Activated naive CD8-positive, alpha-beta T cell treated with anti-CD3 and anti-CD28 coated beads for 36 hours (primary cell): ENCODE measurements at regions not wholly inside any gene's neighbourhood (a gene's known extent, or its start where the extent isn't known, plus 50 kb on each side); places are given as distances from the start of the nearest gene placed in this dataset.

Source experiments
- DNase-seq: peaks from one replicate; pipeline ENCODE4 v3.0.0; 2021
- H3K27ac Mint-ChIP-seq: one replicate; pipeline ENCODE4 v1.8.0; 2022; ENCODE audit warnings: mild to moderate bottlenecking, moderate library complexity, mixed read lengths
- H3K27me3 Mint-ChIP-seq: one replicate; pipeline ENCODE4 v1.8.0; 2022; ENCODE audit warnings: mild to moderate bottlenecking, mixed read lengths
- H3K36me3 Mint-ChIP-seq: one replicate; pipeline ENCODE4 v1.8.0; 2021; ENCODE audit warnings: mild to moderate bottlenecking, mixed read lengths
- H3K4me1 Mint-ChIP-seq: one replicate; pipeline ENCODE4 v1.8.0; 2021; ENCODE audit warnings: mixed read lengths
- H3K4me3 Mint-ChIP-seq: one replicate; pipeline ENCODE4 v1.8.0; 2022; ENCODE audit warnings: mild to moderate bottlenecking, moderate library complexity, mixed read lengths
- H3K9me3 Mint-ChIP-seq: one replicate; pipeline ENCODE4 v1.8.0; 2022; ENCODE audit warnings: mixed read lengths

DNA sequence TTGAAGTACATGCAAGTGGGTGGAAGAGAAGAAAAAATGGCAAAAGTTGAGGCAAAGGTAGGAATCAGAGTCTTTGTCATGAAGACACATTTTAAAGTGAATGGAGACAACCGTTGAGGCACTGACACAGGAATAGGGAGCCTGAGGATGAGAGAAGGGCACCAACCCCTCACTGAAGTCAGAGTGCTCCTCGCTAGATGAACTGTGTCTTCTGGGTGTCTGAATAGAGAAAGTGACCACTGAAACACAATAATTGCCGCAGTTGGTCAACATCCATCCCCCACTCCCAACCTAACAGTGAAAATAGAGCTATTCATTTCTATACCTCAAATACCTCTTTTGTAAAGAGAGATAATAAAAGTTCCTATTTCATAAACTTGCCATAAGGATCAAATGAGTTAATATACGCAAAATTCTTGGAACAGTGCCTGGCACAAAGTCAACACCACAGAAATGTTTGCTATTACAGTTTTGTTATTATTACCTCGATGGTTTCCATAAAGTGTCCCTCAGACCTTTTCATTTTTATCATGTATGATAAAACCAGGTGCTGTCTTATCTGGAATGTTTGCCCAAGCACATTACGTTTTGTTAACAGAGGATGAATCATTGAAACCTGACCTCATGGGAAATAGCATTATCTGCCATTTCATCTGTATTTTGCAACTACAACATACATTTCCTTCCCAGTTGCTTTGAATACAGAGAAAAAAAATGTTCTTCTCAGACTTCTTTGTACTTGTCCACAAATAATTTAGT lies 61.8 kb upstream of the SP4 start:
- Mint-ChIP-seq H3K4me1 (peaks cover 20% of the 10 kb centered on the region), H3K27me3 (no peaks in the 10 kb centered on the region), H3K27ac (no peak overlapping the region), H3K36me3 (no peaks in the 10 kb centered on the region), H3K9me3 (no peaks in the 10 kb centered on the region), H3K4me3 (no peak overlapping the region)
- no peak for DNase-seq

DNA sequence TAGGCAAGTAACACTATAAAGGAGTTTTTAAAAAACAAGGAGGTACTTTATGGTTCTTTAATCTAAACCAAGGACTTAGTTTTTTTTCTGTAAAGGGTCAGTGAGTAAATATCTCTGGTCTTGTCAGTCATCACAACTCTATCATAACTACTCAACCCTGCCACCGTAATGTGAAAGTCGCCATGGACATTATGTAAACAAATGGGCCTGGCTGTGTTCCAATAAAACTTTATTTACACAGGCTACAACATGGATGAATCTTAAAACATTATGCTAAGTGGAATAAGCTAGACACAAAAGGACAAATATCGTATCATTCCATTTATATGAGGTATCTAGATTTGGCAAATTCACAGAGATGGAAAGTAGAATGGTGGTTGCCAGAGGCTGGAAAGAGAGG lies 60.8 kb upstream of the SP4 start:
- H3K36me3 Mint-ChIP-seq: no peaks in the 10 kb centered on the region
- H3K4me1 Mint-ChIP-seq: peaks cover 18% of the 10 kb centered on the region
- H3K9me3 Mint-ChIP-seq: no peaks in the 10 kb centered on the region
- H3K27ac Mint-ChIP-seq: no peak overlapping the region
- DNase-seq: no peak
- H3K4me3 Mint-ChIP-seq: no peak overlapping the region
- no peaks in the 10 kb centered on the region for H3K27me3 Mint-ChIP-seq

GRCh38 chr7:21367537-21367936 lies 60.3 kb upstream of the SP4 start:
- Mint-ChIP-seq H3K27me3 (no peaks in the 10 kb centered on the region), H3K4me1 (peaks cover 18% of the 10 kb centered on the region), H3K27ac (no peak overlapping the region), H3K4me3 (no peak overlapping the region), H3K36me3 (no peaks in the 10 kb centered on the region), H3K9me3 (no peaks in the 10 kb centered on the region)
- no peak for DNase-seq

GRCh38 chr7:21368317-21368716 lies 59.6 kb upstream of the SP4 start:
- H3K36me3 Mint-ChIP-seq: no peaks in the 10 kb centered on the region
- H3K27ac Mint-ChIP-seq: no peak overlapping the region
- peaks cover 18% of the 10 kb centered on the region for H3K4me1 Mint-ChIP-seq

GRCh38 chr7:21370283-21370982 lies 57.5 kb upstream of the SP4 start:
- Mint-ChIP-seq H3K4me1 (peaks cover 16% of the 10 kb centered on the region), H3K36me3 (no peaks in the 10 kb centered on the region), H3K9me3 (no peaks in the 10 kb centered on the region), H3K27ac (no peak overlapping the region), H3K27me3 (no peaks in the 10 kb centered on the region), H3K4me3 (no peak overlapping the region)
- DNase-seq: no peak

More at GRCh38 chr7:21368317-21368716, 59.6 kb upstream of the SP4 start:
- H3K4me3 Mint-ChIP-seq: no peak overlapping the region
- DNase-seq: no peak
- no peaks in the 10 kb centered on the region for H3K9me3 Mint-ChIP-seq
- H3K27me3 Mint-ChIP-seq: no peaks in the 10 kb centered on the region

GRCh38 chr7:21371360-21371759 lies 56.5 kb upstream of the SP4 start:
- no peaks in the 10 kb centered on the region for H3K9me3 Mint-ChIP-seq
- H3K27me3 Mint-ChIP-seq: no peaks in the 10 kb centered on the region
- H3K4me3 Mint-ChIP-seq: no peak overlapping the region
- no peak overlapping the region for H3K27ac Mint-ChIP-seq
- H3K36me3 Mint-ChIP-seq: no peaks in the 10 kb centered on the region
- DNase-seq: no peak
- H3K4me1 Mint-ChIP-seq: peaks cover 13% of the 10 kb centered on the region

- H3K9me3 Mint-ChIP-seq: peaks cover 13% of the 10 kb centered on the region
- H3K27ac Mint-ChIP-seq: no peak overlapping the region
- no peak for DNase-seq
- peaks cover 10% of the 10 kb centered on the region for H3K36me3 Mint-ChIP-seq
- H3K4me1 Mint-ChIP-seq: peaks cover 10% of the 10 kb centered on the region
- no peak overlapping the region for H3K4me3 Mint-ChIP-seq
- H3K27me3 Mint-ChIP-seq: no peaks in the 10 kb centered on the region
These were observed 54.9 kb upstream of the SP4 start for GRCh38 chr7:21373031-21373430.

GRCh38 chr7:21374134-21374533 lies 53.7 kb upstream of the SP4 start:
- no peaks in the 10 kb centered on the region for H3K27me3 Mint-ChIP-seq
- H3K36me3 Mint-ChIP-seq: peaks cover 10% of the 10 kb centered on the region
- H3K27ac Mint-ChIP-seq: no peak overlapping the region
- peaks cover 16% of the 10 kb centered on the region for H3K9me3 Mint-ChIP-seq
- H3K4me3 Mint-ChIP-seq: no peak overlapping the region
- no peak for DNase-seq
- H3K4me1 Mint-ChIP-seq: peaks cover 10% of the 10 kb centered on the region

DNA sequence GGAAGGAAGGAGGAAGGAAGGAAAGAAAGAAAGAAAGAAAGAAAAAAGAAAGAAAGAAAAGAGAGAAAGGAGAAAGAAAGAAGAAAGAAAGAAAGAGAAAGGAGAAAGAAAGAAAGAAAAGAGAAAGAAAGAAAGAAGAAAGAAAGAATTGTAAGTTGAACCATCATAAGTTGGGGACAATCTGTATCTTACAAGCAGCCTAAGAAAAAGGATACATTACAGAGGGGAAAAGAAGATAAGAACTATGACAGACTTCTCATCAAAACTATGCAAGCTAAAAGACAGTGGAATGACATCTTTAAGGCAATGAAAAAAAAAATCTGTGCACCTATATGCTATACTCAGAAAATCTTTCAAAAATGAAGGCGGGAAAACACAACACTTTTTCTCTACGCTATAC lies 50.3 kb upstream of the SP4 start:
- H3K36me3 Mint-ChIP-seq: peaks cover 10% of the 10 kb centered on the region
- H3K4me1 Mint-ChIP-seq: no peaks in the 10 kb centered on the region
- H3K4me3 Mint-ChIP-seq: no peak overlapping the region
- H3K27ac Mint-ChIP-seq: no peak overlapping the region
- H3K27me3 Mint-ChIP-seq: no peaks in the 10 kb centered on the region
- H3K9me3 Mint-ChIP-seq: peaks cover 16% of the 10 kb centered on the region
- DNase-seq: no peak
